Activated CD4-positive, alpha-beta T cell treated with anti-CD3 and anti-CD28 coated beads for 36 hours (primary cell): ENCODE measurements at regions not wholly inside any gene's neighbourhood (a gene's known extent, or its start where the extent isn't known, plus 50 kb on each side); places are given as distances from the start of the nearest gene placed in this dataset.

ENCODE experiments used
- ATAC-seq: fragments of 200-7000 bp; cut with Tn5 transposase; one replicate; pipeline ENCODE4 v1.10.0; 2021; ENCODE audit warnings: mild to moderate bottlenecking, moderate library complexity
- CTCF ChIA-PET: fragments of 350-600 bp; sonication (Branson Sonifier 250); formaldehyde crosslinking; loops from one replicate; lab custom pipeline; 2021; ENCODE audit warnings: antibody characterized with exemption; lab: Charles Lee
- POLR2A ChIA-PET: fragments of 350-600 bp; sonication (Branson Sonifier 250); formaldehyde crosslinking; loops from one replicate; lab custom pipeline; 2021; ENCODE audit warnings: antibody characterized with exemption, inconsistent platforms; lab: Charles Lee
- DNase-seq: peaks from one replicate; pipeline ENCODE4 v3.0.0-alpha.2; 2020
- H3K27ac Mint-ChIP-seq: one replicate; pipeline ENCODE4 v1.8.0; 2021; ENCODE audit warnings: mixed read lengths
- H3K27me3 Mint-ChIP-seq: one replicate; pipeline ENCODE4 v1.8.0; 2021; ENCODE audit warnings: mixed read lengths
- H3K36me3 Mint-ChIP-seq: one replicate; pipeline ENCODE4 v1.8.0; 2021; ENCODE audit warnings: low read depth, mixed read lengths
- H3K4me1 Mint-ChIP-seq: one replicate; pipeline ENCODE4 v1.8.0; 2021; ENCODE audit warnings: mixed read lengths
- H3K4me3 Mint-ChIP-seq: one replicate; pipeline ENCODE4 v1.8.0; 2021; ENCODE audit warnings: mild to moderate bottlenecking, moderate library complexity, mixed read lengths
- H3K9me3 Mint-ChIP-seq: one replicate; pipeline ENCODE4 v1.8.0; 2021; ENCODE audit warnings: low read depth, mixed read lengths
- intact Hi-C, 2 experiments: fragments of 100-400 bp; cut with DNase I in 1 of 2; cut with micrococcal nuclease in 1 of 2; formaldehyde crosslinking; loops; one replicate each; pipeline versions ENCODE4 v1.14.2 to v1.15.1; 2022 to 2024; cut with DNase I, micrococcal nuclease

DNA sequence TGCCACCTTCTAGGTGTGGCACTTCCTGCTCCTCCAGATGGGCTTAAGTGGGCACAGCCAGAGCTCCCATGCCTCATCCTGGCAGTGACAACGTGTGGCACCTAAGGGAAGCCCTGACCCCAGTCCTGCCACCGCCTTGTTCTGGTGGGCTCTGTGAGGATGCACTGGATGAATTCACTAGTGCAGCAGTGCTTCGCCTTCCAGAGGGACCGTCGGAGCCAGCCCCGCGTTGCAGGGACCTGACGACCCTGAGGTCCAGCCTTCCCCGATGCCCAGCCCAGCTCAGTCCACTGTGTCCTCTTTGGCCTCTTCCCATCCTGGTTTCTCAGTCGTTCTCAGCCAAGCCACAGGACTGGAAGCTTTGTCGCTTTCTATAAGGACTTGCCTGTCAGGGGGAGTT is 399.8 kb downstream of the SEC14L1 start:
- Mint-ChIP-seq H3K9me3 (no peaks in the 10 kb centered on the region), H3K4me1 (peaks cover 4% of the 10 kb centered on the region), H3K4me3 (no peak overlapping the region), H3K36me3 (no peaks in the 10 kb centered on the region), H3K27ac (no peak overlapping the region), H3K27me3 (peaks cover 3% of the 10 kb centered on the region)
- ATAC-seq, result no peak
- ChIA-PET CTCF (no interaction called here), POLR2A (no interaction called here)
- no peak for DNase-seq
- intact Hi-C loops, result loop anchor here (5.0 to 10.0 kb wide), 3 partner anchors 104 to 364 kb away; no protein-coding TSS in a partner anchor

DNA sequence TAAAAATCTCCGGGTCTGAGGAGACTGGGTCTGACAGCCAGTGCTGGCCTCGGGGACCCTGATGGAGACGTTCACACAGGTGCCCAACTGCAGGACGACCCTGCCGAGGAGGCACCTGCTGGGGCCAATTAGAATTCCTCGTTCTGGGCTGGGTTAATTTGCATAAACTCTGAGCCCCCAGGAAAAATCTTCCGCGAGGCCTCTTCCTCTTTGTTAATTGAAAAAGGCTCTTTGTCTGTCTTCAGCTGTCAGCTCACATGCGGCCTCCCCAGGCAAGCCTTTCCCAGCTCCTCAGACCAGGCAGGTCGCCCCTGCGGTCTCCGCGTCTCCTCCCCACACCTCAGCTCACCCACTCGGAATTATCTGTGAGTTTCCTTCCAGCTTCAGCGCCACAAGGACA is 400.2 kb downstream of the SEC14L1 start:
- peaks cover 2% of the 10 kb centered on the region for H3K4me1 Mint-ChIP-seq
- no peak overlapping the region for H3K4me3 Mint-ChIP-seq
- intact Hi-C loops, result loop anchor here (5.0 to 10.0 kb wide), 3 partner anchors 104 to 364 kb away; no protein-coding TSS in a partner anchor
- peaks cover 3% of the 10 kb centered on the region for H3K27me3 Mint-ChIP-seq
- CTCF ChIA-PET, result no interaction called here
- POLR2A ChIA-PET, result no interaction called here
- ATAC-seq, result no peak
- no peak overlapping the region for H3K27ac Mint-ChIP-seq
- H3K9me3 Mint-ChIP-seq, result no peaks in the 10 kb centered on the region
- no peak for DNase-seq
- H3K36me3 Mint-ChIP-seq, result no peaks in the 10 kb centered on the region

DNA sequence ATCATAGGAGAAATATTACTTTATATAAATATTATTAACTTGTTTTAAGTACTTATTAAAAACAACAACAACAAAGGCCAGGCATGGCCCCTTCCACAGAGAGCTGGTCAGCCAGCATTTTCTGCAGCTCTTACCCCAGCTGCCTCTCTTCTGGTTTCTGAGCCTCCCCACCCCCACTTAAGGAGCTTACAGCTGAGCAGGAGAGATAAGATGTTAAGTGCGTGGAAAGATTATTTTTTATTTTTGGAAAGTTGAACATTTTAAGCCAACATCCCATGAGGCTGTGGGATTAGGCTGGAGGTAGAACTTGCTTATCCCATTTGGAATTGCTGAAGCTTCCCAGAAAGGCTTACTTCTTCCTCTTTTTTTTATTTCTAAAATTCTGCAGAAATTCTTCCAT is 401.2 kb downstream of the SEC14L1 start:
- H3K9me3 Mint-ChIP-seq, result no peaks in the 10 kb centered on the region
- intact Hi-C loops, result loop anchor here (1.0 to 10.0 kb wide), 7 partner anchors 103 to 472 kb away; no protein-coding TSS in a partner anchor
- no peaks in the 10 kb centered on the region for H3K36me3 Mint-ChIP-seq
- no peak overlapping the region for H3K4me3 Mint-ChIP-seq
- ChIA-PET CTCF (interaction anchor here (0.5 to 2.0 kb wide), 19 partner anchors 10 to 506 kb away, joined by 3 to 18 read pairs (median 4); no protein-coding TSS in a partner anchor), POLR2A (interaction anchor here (0.6 to 0.7 kb wide), 2 partner anchors 317 to 365 kb away, joined by 3 to 8 read pairs; no protein-coding TSS in a partner anchor)
- ATAC-seq, result no peak
- H3K27me3 Mint-ChIP-seq, result peaks cover 3% of the 10 kb centered on the region
- no peak overlapping the region for H3K27ac Mint-ChIP-seq
- H3K4me1 Mint-ChIP-seq, result no peaks in the 10 kb centered on the region
- DNase-seq, result no peak

DNA sequence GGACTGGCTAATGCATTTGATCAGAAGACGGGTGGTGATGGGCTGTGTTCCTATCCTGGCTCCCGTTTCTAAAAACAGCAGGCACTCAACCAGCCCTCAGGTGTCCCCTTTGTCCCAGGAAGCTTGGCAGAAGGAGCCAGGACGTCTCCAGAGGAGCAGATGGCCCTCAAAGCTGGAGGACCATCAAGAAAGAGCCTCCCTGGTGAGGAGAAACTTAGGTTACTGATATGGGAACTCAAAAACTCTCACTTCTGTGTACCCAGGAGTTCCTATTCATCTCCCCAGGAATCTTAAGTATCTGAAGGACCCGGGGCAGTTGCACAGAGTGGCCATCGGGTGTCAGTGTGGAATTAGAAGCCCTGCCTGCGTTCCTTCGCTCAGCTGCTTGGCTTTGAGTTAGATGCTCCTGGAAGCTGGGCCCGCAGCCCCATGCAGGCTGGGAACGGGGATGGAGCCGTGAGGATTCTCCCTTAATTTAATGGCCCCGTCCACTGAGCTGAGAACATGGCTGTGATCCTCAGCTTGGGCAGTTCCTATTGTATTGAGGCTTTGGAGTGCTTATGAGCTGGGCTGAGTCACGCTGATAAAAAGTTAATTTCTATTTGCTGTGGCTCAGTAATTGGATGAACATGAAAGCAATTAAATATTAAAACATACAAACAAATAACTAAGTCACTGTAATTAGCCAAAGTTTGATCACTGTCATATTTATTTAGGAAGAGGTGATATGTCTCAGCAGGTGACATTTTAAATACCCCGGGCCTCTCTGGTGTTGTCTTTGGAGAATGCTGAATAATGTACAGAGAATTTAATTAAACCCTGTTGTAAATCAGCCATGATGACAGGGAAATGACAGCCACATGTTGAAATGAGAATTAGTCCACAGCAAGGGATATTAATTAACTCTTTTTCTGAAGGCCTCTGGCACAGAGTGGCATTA is 402.1 kb downstream of the SEC14L1 start:
- CTCF ChIA-PET, result interaction anchor here (0.6 to 2.0 kb wide), 26 partner anchors 10 to 750 kb away, joined by 3 to 18 read pairs (median 3); no protein-coding TSS in a partner anchor

DNA sequence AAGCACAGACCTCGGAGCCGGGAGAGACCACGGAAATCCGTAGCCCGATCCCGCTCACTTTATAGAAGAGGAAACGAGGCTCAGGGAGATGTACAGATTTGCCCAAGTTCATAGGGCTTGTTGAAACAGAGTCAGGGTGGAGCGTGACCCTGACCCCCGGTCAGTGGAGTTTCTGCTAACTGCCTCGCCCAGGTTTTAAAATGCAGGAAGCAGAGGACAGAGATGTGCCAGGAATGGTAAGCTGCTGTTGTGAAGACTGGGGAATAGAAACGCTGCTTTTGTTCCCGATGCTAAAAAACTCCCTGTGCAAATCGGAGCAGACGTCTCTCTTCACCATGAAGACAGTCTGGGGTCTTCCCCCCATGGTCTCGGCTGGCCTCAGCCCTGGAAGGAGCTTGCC is 403.0 kb downstream of the SEC14L1 start:
- POLR2A ChIA-PET, result no interaction called here
- H3K27ac Mint-ChIP-seq, result no peak overlapping the region
- CTCF ChIA-PET, result interaction anchor here (1.0 to 1.4 kb wide), 3 partner anchors 470 to 475 kb away, joined by 3 to 4 read pairs (median 4); no protein-coding TSS in a partner anchor
- no peaks in the 10 kb centered on the region for H3K36me3 Mint-ChIP-seq
- H3K9me3 Mint-ChIP-seq, result no peaks in the 10 kb centered on the region
- DNase-seq, result no peak
- intact Hi-C loops, result loop anchor here (2.0 to 10.0 kb wide), 4 partner anchors 101 to 469 kb away; no protein-coding TSS in a partner anchor
- peaks cover 3% of the 10 kb centered on the region for H3K27me3 Mint-ChIP-seq
- H3K4me3 Mint-ChIP-seq, result no peak overlapping the region
- ATAC-seq, result no peak
- H3K4me1 Mint-ChIP-seq, result no peaks in the 10 kb centered on the region

More for the DNA sequence above, 402.1 kb downstream of the SEC14L1 start:
- DNase-seq, result peak; percentile 83
- H3K27me3 Mint-ChIP-seq, result peaks cover 3% of the 10 kb centered on the region
- H3K36me3 Mint-ChIP-seq, result no peaks in the 10 kb centered on the region
- intact Hi-C loops, result loop anchor here (1.0 to 10.0 kb wide), 7 partner anchors 102 to 471 kb away; no protein-coding TSS in a partner anchor
- no peak overlapping the region for H3K27ac Mint-ChIP-seq
- no peaks in the 10 kb centered on the region for H3K9me3 Mint-ChIP-seq
- ATAC-seq, result peak; percentile 90
- POLR2A ChIA-PET, result interaction anchor here (0.6 to 0.7 kb wide), 2 partner anchors 316 to 366 kb away, joined by 3 to 8 read pairs; no protein-coding TSS in a partner anchor
- H3K4me3 Mint-ChIP-seq, result no peak overlapping the region
- H3K4me1 Mint-ChIP-seq, result no peaks in the 10 kb centered on the region

DNA sequence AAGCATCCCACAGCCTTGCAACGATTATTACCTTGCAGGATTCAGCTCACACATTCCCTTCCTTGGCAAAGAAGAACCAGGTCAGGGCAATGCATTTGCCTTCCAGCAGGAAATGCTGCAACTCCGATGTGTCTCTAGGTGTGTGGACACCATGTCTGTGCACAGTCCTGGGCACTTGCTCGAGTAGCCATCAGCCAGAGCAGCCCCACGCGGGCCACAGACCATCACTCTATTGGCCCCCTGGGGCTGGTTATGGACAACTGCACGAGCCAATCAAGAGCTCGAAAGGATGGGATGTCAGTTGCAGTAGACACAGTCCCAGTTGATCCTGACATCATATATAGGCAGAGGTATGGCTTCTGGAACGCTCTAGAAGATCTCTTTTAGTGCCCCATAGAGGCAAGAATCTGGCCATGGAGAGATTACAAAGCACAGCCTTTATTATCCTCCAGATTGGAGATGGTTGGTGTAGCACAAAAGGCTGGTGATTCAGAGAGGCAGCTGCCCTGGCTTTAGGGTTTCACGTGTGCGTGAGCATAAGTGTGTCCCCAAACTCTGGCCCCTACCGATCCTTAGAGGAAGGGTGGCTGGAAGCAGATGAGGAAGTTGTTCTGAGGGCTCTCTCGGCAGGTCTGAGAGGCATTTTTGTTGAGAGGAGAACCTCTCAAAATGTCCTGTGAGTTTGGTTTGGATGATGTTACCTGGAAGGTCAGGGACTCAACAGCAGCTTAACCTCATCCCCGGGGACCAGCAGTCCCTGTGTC is 403.8 kb downstream of the SEC14L1 start:
- H3K4me3 Mint-ChIP-seq, result no peak overlapping the region
- no peak overlapping the region for H3K27ac Mint-ChIP-seq
- intact Hi-C loops, result loop anchor here (5.0 to 10.0 kb wide), 3 partner anchors 100 to 360 kb away; no protein-coding TSS in a partner anchor
- H3K27me3 Mint-ChIP-seq, result peaks cover 3% of the 10 kb centered on the region
- ATAC-seq (no peak), DNase-seq (no peak)
- no peaks in the 10 kb centered on the region for H3K4me1 Mint-ChIP-seq
- CTCF ChIA-PET, result interaction anchor here (1.0 to 1.4 kb wide), 2 partner anchors 470 to 474 kb away, joined by 4 read pairs; no protein-coding TSS in a partner anchor
- POLR2A ChIA-PET, result no interaction called here
- H3K9me3 Mint-ChIP-seq, result no peaks in the 10 kb centered on the region
- no peaks in the 10 kb centered on the region for H3K36me3 Mint-ChIP-seq

DNA sequence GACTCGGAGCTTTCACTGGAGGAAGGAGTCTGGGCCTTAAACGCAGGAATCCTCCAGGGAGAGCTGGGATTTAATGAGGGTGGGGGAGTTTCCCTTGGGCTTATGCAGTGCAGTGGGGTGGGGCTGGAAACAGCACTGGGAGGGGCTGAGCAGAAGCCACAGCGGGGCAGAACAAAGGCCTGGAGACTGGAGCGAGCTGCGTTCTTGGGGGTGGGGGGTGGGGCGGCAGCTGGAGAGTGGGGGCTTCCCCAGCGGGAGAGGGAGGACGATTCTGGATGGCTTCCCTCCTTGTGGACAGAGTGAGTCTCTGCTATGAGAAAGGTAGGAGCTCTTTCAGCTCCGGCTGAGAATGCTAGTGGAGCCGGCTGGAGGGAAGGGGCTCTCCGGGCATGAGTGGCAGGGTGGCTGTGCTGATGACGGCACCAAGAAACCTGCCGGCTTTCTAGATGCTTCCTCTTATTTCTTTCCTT is 406.0 kb downstream of the SEC14L1 start:
- no peaks in the 10 kb centered on the region for H3K36me3 Mint-ChIP-seq
- no peaks in the 10 kb centered on the region for H3K4me1 Mint-ChIP-seq
- intact Hi-C loops, result loop anchor here (10.0 kb wide), 2 partner anchors 98 to 358 kb away; no protein-coding TSS in a partner anchor
- ATAC-seq, result no peak
- no peak for DNase-seq
- no peak overlapping the region for H3K4me3 Mint-ChIP-seq
- CTCF ChIA-PET, result no interaction called here
- H3K27ac Mint-ChIP-seq, result no peak overlapping the region
- H3K27me3 Mint-ChIP-seq, result no peaks in the 10 kb centered on the region
- POLR2A ChIA-PET, result no interaction called here
- no peaks in the 10 kb centered on the region for H3K9me3 Mint-ChIP-seq

DNA sequence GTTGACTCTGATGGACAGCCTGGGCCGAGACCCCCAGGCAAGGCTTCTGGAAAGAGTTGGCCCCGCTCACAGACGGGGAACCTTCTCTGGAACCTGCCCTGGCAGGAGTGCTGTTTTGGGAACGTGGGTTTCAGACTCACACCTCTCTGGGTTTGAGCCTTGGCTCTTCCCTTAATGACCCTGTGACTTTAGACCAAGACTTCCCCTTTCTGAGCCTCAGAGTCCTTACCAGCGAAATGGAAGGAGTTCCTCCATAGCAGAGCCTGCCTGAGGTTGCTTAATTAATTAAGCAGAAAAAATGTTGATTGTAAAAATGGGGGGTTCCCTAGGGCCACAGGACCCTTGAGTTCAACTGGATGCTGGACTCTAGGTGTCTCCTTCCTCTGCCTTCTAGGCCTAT is 408.2 kb downstream of the SEC14L1 start:
- ChIA-PET CTCF (interaction anchor here (1.2 kb wide), 1 partner anchor 14 kb away, joined by 3 read pairs; no protein-coding TSS in a partner anchor), POLR2A (no interaction called here)
- H3K4me1 Mint-ChIP-seq, result no peaks in the 10 kb centered on the region
- no peak overlapping the region for H3K27ac Mint-ChIP-seq
- no peaks in the 10 kb centered on the region for H3K36me3 Mint-ChIP-seq
- DNase-seq (no peak), ATAC-seq (no peak)
- no peaks in the 10 kb centered on the region for H3K9me3 Mint-ChIP-seq
- intact Hi-C loops, result loop anchor here (10.0 kb wide), 2 partner anchors 96 to 356 kb away; no protein-coding TSS in a partner anchor
- peaks cover 2% of the 10 kb centered on the region for H3K27me3 Mint-ChIP-seq
- H3K4me3 Mint-ChIP-seq, result no peak overlapping the region

DNA sequence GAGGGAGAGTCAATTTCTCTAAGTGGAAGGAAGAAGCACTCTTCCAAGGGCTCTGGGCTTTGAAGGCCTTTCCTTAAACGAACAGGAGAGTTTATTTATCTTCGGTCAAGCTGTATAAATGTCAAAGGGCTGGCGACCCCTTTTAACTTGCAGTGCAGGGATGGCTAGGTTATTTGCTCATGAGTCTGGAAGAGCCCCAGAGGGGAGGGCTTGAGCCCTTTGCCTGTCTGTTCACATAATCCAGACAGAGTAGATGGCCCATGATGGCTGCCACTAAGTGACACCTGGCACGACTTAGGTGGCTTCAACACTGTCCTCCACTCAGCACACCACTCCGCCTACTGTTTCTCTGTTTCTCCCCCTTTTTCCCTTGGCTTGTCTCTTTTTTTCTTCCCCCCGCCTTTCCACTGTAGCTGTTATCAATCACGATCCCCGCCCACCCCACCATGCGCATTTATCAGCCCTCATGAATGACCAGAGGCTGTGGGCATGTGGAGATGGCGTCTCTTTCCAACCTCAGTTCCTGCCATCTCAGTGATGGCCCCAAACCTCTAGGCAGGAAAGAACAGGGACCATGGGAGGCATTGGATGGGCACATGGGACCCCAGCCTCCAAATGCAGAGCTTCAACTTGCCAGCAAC is 408.7 kb upstream of the TNRC6C start:
- no peak overlapping the region for H3K27ac Mint-ChIP-seq
- H3K36me3 Mint-ChIP-seq, result no peaks in the 10 kb centered on the region
- DNase-seq, result no peak
- intact Hi-C loops, result loop anchor here (10.0 kb wide), 2 partner anchors 95 to 355 kb away; no protein-coding TSS in a partner anchor
- ChIA-PET POLR2A (interaction anchor here (0.7 kb wide), 1 partner anchor 408 kb away, joined by 3 read pairs; no protein-coding TSS in a partner anchor), CTCF (no interaction called here)
- H3K4me1 Mint-ChIP-seq, result no peaks in the 10 kb centered on the region
- no peak overlapping the region for H3K4me3 Mint-ChIP-seq
- no peaks in the 10 kb centered on the region for H3K9me3 Mint-ChIP-seq
- no peak for ATAC-seq
- H3K27me3 Mint-ChIP-seq, result peaks cover 2% of the 10 kb centered on the region

DNA sequence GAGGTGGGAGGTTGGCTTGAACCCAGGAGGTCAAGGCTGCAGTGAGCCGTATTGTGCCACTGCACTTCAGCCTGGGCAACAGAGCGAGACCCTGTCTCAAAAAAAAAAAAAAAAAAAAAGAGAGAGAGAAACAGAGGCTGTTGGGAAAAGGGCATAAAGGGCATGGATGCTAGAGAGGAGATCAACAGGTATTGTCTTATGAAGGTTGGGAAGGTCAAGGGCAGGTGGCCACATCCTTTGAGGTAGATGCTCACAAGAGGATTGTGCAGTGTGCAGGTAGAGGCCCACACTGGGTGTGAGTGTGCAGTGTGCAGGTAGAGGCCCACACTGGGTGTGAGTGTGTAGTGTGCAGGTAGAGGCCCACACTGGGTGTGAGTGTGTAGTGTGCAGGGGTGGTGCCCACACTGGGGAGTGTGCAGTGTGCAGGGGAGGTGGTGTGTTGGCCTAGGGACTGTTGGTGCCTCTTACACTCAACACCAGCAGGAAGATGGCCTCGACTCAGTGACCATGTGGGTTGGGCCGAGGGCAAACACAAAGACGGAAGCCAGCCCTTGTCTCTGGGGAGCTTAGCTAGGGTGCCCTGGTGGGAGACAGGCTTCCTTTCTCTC is 404.9 kb upstream of the TNRC6C start:
- CTCF ChIA-PET, result interaction anchor here (0.7 to 2.0 kb wide), 3 partner anchors 11 to 16 kb away, joined by 4 to 5 read pairs (median 4); no protein-coding TSS in a partner anchor
- Mint-ChIP-seq H3K4me1 (no peaks in the 10 kb centered on the region), H3K36me3 (no peaks in the 10 kb centered on the region), H3K4me3 (no peak overlapping the region), H3K27me3 (peaks cover 6% of the 10 kb centered on the region), H3K27ac (no peak overlapping the region), H3K9me3 (no peaks in the 10 kb centered on the region)
- intact Hi-C loops, result no loop called here
- ATAC-seq (no peak), DNase-seq (no peak)
- POLR2A ChIA-PET, result no interaction called here
